ENCODE measurements at regions not wholly inside any gene's neighbourhood (a gene's known extent, or its start where the extent isn't known, plus 50 kb on each side); places are given as distances from the start of the nearest gene placed in this dataset.
"Not testable (repeated sequence)": the region's sequence is repeated elsewhere in the genome, so short reads cannot be mapped to it uniquely, and the experiment has no call there.

GRCh38 chr7:9240001-9240400 is 806.6 kb downstream of the NXPH1 start:
- DNase-seq, result no peak

DNA sequence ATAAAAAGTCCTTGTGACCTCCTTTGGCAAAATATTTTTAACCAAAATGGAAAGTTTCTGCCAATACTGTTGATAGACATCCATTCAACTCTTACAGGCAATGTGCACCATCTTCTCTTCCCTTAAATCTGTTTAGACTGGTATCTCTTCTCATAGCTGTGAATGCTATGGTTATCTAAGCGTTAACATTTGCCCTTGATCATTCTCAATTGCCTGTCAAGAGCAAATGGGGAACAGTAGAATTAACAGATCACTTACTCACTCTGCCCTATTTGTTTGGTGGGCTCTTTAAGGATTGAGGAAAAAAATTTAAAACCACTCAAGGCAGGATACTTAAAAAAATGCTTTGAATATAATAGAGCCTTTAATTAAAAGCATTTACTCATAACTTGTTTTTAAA is 808.4 kb downstream of the NXPH1 start:
- DNase-seq, result no peak

GRCh38 chr7:9242636-9243035 is 809.2 kb downstream of the NXPH1 start:
- no peak for DNase-seq

- no peak for DNase-seq
These were observed 817.5 kb downstream of the NXPH1 start for GRCh38 chr7:9250876-9251275.

DNA sequence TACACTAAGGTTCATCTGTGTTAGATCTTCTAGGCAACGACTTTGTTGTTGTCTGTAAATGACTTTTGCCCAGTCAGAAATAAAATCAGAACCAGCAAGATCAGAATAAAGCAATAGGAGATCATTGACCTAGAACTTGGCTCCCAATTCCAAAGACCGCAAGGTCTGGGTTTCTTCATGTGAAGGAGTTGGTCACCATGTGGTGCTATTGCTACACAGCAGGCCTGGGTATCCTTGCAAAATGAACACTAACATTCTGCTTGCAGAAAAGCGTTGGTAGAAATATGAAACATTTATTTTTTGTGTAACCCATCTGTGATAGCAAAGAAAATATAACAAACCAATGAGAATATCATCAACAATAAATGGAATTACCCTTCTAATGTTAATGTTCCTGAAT is 831.0 kb downstream of the NXPH1 start:
- no peak for DNase-seq

DNA sequence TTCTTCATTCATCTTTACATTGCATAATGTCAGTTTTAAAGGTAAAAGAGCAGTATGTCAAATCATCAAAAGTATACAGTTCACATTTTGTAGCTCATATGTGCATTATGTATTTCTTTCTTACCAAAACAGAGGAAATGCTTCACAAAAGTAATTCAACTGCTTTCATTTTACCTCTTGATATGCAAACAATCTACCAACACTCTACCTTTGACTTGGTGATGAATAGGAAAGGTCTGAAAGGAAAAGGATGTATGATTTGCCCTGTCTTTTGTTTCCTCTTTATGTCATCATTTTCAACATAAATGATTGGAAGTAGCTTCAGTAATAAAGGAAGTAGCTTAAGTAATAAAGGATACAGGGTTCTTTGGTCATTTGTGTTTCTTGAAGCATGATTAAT is 846.7 kb downstream of the NXPH1 start:
- no peak for DNase-seq

DNA sequence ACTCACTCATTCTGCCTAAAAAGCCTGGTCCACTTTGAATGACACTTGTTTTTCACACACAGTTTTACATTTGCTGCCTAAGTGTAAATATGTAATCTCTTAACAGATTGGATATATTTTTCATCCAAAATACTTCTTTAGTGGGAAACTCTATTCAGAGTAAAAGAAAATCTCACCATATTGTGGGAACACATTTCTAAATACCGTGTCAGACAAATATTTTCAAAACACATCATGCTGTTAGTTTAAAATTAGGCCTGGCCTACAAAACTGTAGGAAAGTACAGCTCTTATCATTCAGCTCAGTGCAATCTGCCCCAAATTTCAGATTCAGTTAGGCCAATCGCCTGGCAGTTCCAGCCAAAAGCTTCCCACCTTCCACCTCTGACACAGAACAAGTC is 849.8 kb downstream of the NXPH1 start:
- no peak for DNase-seq

DNA sequence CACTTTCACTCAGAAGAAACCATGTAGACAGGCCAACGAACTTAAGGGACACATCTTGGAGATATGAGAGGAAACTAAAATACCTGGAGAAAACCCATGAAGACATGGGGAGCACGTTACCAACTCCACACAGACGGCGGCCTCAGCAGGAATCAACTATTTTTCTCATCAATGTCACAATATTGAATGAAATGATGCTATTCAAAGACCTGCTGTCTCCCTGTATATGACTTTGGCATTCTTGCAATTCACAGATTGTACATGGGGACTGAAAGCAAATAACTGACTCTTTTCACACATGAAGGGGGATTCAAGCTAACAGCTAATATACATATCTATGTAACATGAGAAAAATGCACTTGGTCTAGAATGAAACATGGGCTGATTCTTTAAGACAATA is 869.0 kb downstream of the NXPH1 start:
- no peak for DNase-seq

DNA sequence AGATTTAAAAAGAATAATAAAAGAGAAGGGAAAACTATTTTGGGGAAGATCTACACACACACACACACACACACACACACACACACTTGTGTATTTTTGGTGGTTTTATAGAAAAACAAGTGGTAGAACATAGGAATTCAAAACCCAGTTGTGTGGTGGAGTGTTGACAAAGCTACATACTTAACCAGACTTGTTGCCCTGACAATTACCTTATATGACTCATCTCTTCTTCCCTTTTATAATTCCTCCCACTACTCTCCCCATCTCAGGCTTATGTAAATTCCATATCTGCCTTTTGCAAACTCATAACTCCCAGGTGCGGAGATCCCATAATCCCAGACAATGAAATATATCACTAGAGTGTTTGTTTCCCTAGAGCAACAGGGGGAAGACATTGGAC is 873.7 kb downstream of the NXPH1 start:
- no peak for DNase-seq

GRCh38 chr7:9324513-9324912 is 891.1 kb downstream of the NXPH1 start:
- no peak for DNase-seq

DNA sequence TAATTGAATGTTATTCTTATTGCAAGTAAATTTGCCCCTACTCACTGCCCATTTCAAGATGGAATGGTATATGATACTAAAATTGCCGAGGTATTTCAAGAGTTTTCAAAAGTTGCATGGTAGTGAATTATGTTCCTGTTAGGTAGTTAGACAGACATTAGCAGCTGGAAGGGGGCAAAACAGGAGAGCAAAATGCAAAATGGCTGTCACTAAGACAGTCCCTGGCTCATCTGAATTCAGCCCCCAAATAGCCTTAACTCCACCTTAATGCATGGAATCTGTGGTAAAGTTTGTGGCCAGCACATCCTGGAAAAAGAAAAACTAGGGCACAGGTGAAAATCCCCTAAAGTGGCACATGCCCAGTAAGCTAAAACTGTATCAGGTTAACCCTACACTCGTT is 894.9 kb downstream of the NXPH1 start:
- DNase-seq, result no peak

GRCh38 chr7:9349625-9350024 is 916.2 kb downstream of the NXPH1 start:
- no peak for DNase-seq

- peak; percentile 1 for DNase-seq
These were observed 957.8 kb downstream of the NXPH1 start for GRCh38 chr7:9391221-9391620.

DNA sequence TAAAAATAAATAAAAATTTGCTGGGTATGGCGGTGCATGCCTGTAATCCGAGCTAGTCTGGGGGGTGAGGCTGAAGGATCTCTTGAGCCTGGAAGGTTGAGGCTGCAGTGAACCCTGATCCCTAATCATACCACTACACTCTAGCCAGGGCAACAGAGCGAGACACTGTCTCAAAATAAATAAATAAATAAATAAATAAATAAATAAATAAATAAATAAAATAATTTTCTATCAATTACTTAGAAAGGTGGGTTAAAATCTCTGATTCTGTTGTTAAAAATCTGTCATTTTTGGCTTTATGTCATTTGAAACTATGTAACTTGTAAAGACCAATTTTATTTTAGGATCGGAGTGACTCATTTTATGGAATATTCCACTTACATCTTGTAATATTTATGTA is 958.6 kb downstream of the NXPH1 start:
- DNase-seq, result no peak

- DNase-seq, result not testable (repeated sequence)
These were observed 971.0 kb downstream of the NXPH1 start for GRCh38 chr7:9404386-9404785.

- DNase-seq, result peak; percentile 25
These were observed 974.4 kb downstream of the NXPH1 start for GRCh38 chr7:9407816-9408215.

DNA sequence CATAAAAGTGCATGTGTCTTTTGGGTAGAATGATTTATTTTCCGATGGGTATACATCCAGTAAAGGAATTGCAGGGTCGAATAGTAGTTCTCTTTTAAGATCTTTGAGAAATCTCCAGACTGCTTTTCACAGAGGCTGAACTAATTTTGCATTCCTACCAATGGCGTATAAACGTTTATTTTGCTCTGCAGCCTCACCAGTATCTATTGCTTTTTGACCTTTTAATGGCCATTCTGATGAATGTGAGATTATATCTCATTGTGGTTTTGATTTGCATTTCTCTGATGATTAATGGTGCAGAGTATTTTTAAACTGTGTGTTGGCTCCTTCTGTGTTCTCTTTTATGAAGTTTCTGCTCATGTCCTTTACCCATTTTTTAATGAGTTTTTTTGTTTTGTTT is 1020.1 kb downstream of the NXPH1 start:
- DNase-seq, result no peak

DNA sequence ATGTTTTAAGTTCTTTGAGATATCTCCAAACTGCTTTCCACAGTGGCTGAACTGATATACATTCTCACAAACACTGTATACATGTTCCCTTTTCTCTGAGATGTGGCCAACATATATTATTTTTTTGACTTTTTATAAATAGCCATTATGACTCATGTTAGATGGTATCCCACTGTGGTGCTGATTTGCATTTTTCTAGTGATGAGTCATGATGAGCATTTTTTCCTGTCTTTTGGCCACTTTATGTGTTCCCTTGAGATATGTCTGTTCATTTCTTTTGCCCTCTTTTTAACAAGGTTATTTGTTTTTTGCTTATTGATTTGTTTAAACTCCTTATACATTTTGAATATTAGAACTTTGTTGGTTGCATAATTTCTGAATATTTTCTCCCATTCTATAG is 1055.1 kb downstream of the NXPH1 start:
- peak; percentile 91 for DNase-seq

GRCh38 chr7:9498303-9498702 is 1064.9 kb downstream of the NXPH1 start:
- no peak for DNase-seq

- DNase-seq, result no peak
These were observed 1068.9 kb downstream of the NXPH1 start for GRCh38 chr7:9502269-9502668.

DNA sequence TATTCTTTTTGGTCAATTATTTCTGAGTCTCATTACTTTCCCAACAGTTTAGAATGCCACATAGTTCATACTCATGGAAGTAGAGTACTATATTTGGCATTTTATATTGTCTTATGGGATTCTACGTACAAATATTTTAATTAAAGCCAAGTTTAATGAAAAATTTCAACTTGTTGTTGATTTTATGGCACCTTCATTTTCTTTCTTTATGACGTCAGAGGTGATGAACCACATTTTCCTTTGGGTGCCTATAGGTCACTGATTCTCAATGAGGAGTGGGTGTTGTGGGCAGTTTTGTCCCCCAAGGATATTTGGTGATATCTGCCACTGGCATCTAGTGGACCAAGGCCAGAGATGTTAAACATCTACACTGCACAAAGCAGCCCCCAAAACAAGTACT is 1071.3 kb downstream of the NXPH1 start:
- DNase-seq, result no peak

- DNase-seq, result no peak
These were observed 1072.1 kb downstream of the NXPH1 start for GRCh38 chr7:9505516-9505915.

GRCh38 chr7:9507290-9507689 is 1073.9 kb downstream of the NXPH1 start:
- peak; percentile 53 for DNase-seq

DNA sequence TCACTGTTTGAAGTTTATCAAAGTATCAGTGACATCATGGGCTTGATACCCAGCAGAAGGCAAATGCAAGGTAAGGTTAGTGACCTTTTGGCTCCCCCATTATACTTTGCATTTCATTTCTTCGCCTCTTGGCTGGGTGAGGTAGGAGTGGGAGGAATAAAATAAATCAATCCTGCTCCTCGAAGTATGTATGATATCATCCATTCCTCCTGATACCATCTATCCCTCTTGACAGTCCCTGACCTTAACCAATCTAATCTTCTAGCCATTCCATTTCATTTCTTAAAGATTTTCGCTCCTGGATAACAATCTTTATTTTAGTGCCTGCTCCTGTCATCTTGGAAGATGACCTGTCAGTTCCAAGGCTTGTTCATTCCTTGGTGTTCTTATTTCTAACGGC is 1083.3 kb downstream of the NXPH1 start:
- DNase-seq, result no peak

GRCh38 chr7:9523579-9523978 is 1090.2 kb downstream of the NXPH1 start:
- DNase-seq, result no peak

GRCh38 chr7:9552431-9552830 is 1119.0 kb downstream of the NXPH1 start:
- not testable (repeated sequence) for DNase-seq

All from fibroblast of upper back skin (primary cell).